ENCODE measurements at regions not wholly inside any gene's neighbourhood (a gene's known extent, or its start where the extent isn't known, plus 50 kb on each side); places are given as distances from the start of the nearest gene placed in this dataset.

DNA sequence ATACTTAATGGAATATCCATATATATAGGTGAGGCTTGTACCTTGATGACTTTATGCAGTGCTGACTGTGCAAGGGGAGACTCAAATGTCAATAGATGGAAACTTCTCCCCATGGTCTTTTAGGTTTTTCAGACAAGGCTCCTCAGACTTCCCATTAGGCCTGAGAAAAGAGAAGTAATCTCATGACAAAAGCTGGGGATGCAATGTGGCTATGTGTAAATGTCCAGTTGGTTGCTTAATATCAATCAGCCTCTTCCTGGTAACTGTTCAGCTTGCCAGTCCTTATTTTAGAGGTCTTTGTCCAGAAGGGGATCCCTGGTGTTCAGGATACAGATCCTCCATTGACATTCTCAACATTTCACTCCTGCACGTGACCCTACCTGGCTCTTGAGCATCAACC, 621.1 kb upstream of the CDH18 start:
- 91 to 100% (median 93%) methylated on average over 1 of the region's 1 CpG for WGBS, 3 donors
- Histone ChIP-seq H3K36me3 (no peaks in the 10 kb centered on the region), H3K4me1 (ENCODE audit: insufficient read depth) (no peaks in the 10 kb centered on the region), H3K4me3 (no peak overlapping the region), H3K27me3 (no peaks in the 10 kb centered on the region), H3K9me3 (no peaks in the 10 kb centered on the region), H3K27ac (no peak overlapping the region)
- DNase-seq, result no peak
- intact Hi-C loops (cut with DNase I), result no loop called here
- TF ChIP-seq, protein P1, sequence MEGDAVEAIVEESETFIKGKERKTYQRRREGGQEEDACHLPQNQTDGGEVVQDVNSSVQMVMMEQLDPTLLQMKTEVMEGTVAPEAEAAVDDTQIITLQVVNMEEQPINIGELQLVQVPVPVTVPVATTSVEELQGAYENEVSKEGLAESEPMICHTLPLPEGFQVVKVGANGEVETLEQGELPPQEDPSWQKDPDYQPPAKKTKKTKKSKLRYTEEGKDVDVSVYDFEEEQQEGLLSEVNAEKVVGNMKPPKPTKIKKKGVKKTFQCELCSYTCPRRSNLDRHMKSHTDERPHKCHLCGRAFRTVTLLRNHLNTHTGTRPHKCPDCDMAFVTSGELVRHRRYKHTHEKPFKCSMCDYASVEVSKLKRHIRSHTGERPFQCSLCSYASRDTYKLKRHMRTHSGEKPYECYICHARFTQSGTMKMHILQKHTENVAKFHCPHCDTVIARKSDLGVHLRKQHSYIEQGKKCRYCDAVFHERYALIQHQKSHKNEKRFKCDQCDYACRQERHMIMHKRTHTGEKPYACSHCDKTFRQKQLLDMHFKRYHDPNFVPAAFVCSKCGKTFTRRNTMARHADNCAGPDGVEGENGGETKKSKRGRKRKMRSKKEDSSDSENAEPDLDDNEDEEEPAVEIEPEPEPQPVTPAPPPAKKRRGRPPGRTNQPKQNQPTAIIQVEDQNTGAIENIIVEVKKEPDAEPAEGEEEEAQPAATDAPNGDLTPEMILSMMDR (IDR thresholded peaks at IDR 0.05), result no peak
- TF ChIP-seq POLR2A (IDR thresholded peaks at IDR 0.05) (no peak), EP300 (IDR thresholded peaks at IDR 0.05) (no peak)

DNA sequence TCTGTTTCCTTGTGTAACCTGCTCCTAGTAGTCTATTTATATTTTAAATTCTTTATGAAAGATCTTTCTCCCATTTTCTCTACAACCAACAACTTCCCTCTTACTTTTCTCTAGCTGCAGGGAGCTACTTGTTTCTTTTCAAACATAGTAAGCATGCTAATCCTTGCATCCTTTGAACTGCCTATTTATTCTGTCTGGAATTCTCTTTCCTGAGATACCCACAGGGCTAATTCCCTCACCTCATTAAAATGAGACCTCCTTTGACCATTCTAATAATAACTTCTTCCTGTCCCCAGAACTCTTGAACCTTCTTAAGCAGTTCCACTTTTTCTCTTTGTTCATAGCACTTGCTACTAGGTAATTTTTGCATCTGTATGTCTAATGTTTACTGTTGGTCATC, 620.6 kb upstream of the CDH18 start:
- Histone ChIP-seq H3K27ac (no peak overlapping the region), H3K9me3 (no peaks in the 10 kb centered on the region), H3K27me3 (no peaks in the 10 kb centered on the region), H3K4me3 (no peak overlapping the region), H3K36me3 (no peaks in the 10 kb centered on the region), H3K4me1 (ENCODE audit: insufficient read depth) (no peaks in the 10 kb centered on the region)
- TF ChIP-seq, protein P1 (IDR thresholded peaks at IDR 0.05), result no peak
- TF ChIP-seq POLR2A (IDR thresholded peaks at IDR 0.05) (no peak), EP300 (IDR thresholded peaks at IDR 0.05) (no peak)
- DNase-seq, result no peak
- intact Hi-C loops (cut with DNase I), result no loop called here

DNA sequence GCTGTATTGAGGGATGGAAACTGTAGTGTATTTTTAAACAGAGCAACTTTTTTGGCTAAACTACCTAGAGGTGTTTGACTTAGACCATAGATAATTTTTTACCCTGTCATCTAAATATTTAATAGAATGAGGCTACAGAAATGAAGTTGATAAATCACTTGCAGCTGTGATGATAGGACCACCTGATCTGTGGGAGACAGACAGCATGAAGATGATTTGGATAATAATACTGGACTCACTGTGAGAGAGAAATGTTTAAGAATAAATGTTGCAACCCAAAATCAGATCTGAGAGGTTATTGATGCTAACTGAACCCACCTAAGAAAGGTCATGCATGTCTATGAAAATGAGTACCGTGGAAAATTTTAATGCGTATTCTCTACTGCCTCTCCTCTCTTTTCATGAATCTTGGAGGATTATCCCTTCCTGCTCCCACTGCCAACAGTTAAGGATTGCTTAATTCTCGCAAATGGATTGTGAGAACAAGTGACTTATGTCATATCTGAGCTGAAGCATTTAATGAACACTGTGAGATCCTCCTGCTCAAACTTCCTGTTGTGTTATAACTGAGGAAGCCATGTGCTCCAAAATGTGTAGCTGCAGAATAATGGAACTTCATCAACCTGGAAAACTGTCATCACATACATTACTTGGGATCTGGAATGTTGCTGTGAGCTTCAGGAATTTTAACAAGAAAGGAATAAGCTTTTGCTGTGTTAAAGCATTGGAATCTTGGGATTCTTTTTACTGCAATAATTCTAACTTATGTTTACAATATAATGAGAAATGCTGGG, 617.9 kb upstream of the CDH18 start:
- DNase-seq, result no peak
- H3K27me3 ChIP-seq, result no peaks in the 10 kb centered on the region
- 77 to 91% (median 91%) methylated on average over 3 of the region's 3 CpGs for WGBS, 3 donors
- H3K27ac ChIP-seq, result no peak overlapping the region
- intact Hi-C loops (cut with DNase I), result no loop called here
- no peak for TF ChIP-seq EP300 (IDR thresholded peaks at IDR 0.05)
- TF ChIP-seq, protein P1 (IDR thresholded peaks at IDR 0.05), result no peak
- no peak for TF ChIP-seq POLR2A (IDR thresholded peaks at IDR 0.05)
- no peak overlapping the region for H3K4me3 ChIP-seq
- no peaks in the 10 kb centered on the region for H3K4me1 ChIP-seq (ENCODE audit: insufficient read depth)
- no peaks in the 10 kb centered on the region for H3K36me3 ChIP-seq
- no peaks in the 10 kb centered on the region for H3K9me3 ChIP-seq

DNA sequence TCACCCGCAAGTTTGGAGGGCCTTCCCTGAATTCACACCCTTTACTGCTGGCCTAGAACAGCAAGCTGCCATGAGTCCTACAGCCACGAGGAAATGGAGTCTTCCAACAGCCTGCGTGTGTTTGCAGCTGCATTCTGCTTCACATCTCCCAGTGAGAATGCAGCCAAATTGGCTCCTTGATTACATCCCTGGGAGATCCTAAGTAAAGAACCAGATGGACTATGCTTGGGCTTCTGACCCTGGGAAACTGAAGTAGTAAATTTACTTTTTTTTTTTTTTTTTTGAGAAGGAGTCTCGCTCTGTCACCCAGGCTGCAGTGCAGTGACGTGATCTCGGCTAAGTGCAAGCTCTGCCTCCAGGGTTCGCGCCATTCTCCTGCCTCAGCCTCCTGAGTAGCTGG, 617.0 kb upstream of the CDH18 start:
- H3K27ac ChIP-seq, result no peak overlapping the region
- intact Hi-C loops (cut with DNase I), result no loop called here
- TF ChIP-seq POLR2A (IDR thresholded peaks at IDR 0.05) (no peak), EP300 (IDR thresholded peaks at IDR 0.05) (no peak)
- TF ChIP-seq, protein P1 (IDR thresholded peaks at IDR 0.05), result no peak
- no peaks in the 10 kb centered on the region for H3K4me1 ChIP-seq (ENCODE audit: insufficient read depth)
- H3K4me3 ChIP-seq, result no peak overlapping the region
- no peaks in the 10 kb centered on the region for H3K27me3 ChIP-seq
- no peaks in the 10 kb centered on the region for H3K36me3 ChIP-seq
- H3K9me3 ChIP-seq, result no peaks in the 10 kb centered on the region
- WGBS, 3 donors, result 71 to 77% (median 75%) methylated on average over 8 of the region's 8 CpGs
- DNase-seq, result no peak
